ENCODE measurements at regions not wholly inside any gene's neighbourhood (a gene's known extent, or its start where the extent isn't known, plus 50 kb on each side); places are given as distances from the start of the nearest gene placed in this dataset.

DNA sequence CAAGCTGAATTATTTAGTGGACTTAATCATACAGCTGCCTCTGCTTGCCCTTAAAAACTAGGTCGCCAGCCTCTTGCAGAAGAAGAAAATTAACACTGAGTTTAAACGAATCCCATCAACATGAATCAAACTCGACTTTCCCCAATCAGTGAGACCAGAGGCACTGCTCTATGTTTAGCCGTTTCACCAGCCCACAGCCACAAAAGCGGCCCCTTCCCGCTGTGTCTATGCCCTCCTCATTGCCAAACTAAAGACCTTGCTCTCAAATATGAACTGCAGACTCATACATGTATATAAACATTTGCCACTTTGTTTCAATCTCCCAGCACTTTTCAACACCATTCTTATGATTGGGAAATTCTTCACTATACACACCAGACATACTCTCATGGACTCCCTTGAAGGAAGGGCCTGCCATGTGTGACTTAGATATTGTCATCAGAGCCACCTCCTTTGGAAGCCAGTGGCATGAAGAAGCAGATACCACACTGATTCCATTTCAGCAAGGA lies 105.8 kb upstream of the ADGRF1 start:
- Mint-ChIP-seq H3K4me3 (peak overlapping the region; percentile 1), H3K27ac (peak overlapping the region; percentile 36), H3K36me3 (ENCODE audit: low read depth) (peaks cover 7% of the 10 kb centered on the region), H3K4me1 (peaks cover 27% of the 10 kb centered on the region), H3K9me3 (peaks cover 9% of the 10 kb centered on the region), H3K27me3 (ENCODE audit: low read depth, poor library complexity) (peaks cover 3% of the 10 kb centered on the region)
- no peak for DNase-seq
- TF ChIP-seq, protein P1, sequence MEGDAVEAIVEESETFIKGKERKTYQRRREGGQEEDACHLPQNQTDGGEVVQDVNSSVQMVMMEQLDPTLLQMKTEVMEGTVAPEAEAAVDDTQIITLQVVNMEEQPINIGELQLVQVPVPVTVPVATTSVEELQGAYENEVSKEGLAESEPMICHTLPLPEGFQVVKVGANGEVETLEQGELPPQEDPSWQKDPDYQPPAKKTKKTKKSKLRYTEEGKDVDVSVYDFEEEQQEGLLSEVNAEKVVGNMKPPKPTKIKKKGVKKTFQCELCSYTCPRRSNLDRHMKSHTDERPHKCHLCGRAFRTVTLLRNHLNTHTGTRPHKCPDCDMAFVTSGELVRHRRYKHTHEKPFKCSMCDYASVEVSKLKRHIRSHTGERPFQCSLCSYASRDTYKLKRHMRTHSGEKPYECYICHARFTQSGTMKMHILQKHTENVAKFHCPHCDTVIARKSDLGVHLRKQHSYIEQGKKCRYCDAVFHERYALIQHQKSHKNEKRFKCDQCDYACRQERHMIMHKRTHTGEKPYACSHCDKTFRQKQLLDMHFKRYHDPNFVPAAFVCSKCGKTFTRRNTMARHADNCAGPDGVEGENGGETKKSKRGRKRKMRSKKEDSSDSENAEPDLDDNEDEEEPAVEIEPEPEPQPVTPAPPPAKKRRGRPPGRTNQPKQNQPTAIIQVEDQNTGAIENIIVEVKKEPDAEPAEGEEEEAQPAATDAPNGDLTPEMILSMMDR (IDR thresholded peaks at IDR 0.05) = no peak

DNA sequence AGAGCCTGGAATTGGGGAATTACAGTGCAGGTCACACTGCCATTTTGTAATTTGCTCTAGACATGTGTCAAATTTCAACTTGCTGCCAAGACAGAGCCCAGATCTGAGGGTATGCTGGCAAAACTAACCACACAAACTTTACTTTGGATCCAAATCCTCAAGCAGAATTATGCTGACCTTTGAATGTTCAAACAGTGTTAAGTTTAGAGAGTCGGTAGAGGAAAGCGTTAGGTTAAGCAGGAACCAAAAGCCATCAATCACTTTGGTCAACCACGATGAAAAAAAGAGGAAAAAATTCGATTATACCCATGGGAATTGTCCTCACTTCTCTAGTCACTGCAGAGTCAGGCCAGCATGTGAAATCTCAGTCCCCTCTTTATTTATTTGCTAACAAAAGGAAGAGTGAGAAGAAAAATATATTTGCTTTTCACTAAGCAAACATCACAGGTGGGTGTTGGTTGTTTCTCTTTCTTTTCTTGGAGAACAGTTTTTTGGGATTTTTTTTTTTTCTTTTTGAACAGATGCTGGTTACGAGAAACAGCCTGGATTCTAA lies 105.1 kb upstream of the ADGRF1 start:
- H3K9me3 Mint-ChIP-seq = peaks cover 16% of the 10 kb centered on the region
- no peak overlapping the region for H3K27ac Mint-ChIP-seq
- H3K4me1 Mint-ChIP-seq = peaks cover 27% of the 10 kb centered on the region
- no peak overlapping the region for H3K4me3 Mint-ChIP-seq
- peaks cover 3% of the 10 kb centered on the region for H3K27me3 Mint-ChIP-seq (ENCODE audit: low read depth, poor library complexity)
- DNase-seq = no peak
- H3K36me3 Mint-ChIP-seq (ENCODE audit: low read depth) = peaks cover 13% of the 10 kb centered on the region
- TF ChIP-seq, protein P1 (IDR thresholded peaks at IDR 0.05) = no peak

DNA sequence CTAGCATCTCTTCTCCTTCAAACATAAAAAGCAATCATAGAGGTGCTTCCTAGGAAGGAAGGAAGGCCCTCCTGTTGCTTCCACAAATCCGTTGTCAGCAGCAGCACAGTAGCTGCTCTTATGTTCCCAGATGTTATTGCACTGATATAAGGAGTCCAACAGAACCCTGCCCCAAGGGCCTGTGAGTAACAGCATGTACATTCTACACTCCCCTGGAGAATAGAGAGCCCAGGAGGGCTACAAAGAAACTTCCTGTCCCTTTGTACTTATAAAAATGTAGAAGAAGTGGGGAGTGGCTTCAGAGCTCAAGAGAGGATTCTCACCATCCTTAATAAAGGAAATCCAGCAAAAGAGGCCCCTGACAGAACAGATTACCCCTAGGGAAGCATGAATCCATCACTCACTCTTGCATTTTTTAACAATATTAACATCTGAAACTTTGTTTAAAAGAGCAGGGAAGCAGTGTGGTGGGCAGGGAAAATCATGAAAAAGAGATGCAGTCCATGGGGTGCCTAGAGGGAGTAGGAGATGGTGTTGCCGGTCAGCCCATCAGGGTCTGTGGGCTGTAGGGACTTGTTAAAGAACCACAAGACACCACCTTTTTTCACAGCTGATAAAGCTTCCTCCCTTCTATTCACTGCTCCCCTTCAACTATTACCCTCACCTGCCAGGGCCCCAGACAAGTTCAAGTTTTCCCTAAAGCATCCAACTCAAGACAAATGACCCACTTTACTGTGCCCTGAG lies 104.5 kb upstream of the ADGRF1 start:
- H3K36me3 Mint-ChIP-seq (ENCODE audit: low read depth) = peaks cover 13% of the 10 kb centered on the region
- H3K9me3 Mint-ChIP-seq = peaks cover 19% of the 10 kb centered on the region
- TF ChIP-seq, protein P1 (IDR thresholded peaks at IDR 0.05) = no peak
- peaks cover 27% of the 10 kb centered on the region for H3K4me1 Mint-ChIP-seq
- H3K4me3 Mint-ChIP-seq = no peak overlapping the region
- no peak for DNase-seq
- peaks cover 3% of the 10 kb centered on the region for H3K27me3 Mint-ChIP-seq (ENCODE audit: low read depth, poor library complexity)
- no peak overlapping the region for H3K27ac Mint-ChIP-seq

DNA sequence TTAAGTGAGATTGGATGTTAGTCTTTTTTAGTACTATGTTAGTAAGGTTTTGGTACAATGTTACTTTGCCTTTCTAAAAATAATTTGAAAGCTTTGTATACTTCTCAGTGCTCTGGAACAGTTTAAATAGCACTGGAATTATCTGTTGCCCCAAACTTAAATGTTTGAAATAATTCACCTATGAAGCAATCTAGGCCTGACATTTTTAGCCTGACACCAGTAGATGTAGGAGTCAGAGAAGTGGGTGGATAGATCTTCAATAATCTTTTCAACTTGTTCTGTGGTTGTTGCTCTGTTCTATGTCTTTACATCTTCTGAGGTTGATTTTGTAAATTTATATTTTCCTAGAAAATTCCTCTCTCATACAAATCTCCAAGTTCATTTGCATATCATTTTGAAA lies 103.1 kb upstream of the ADGRF1 start:
- Mint-ChIP-seq H3K4me3 (no peak overlapping the region), H3K27me3 (ENCODE audit: low read depth, poor library complexity) (peaks cover 3% of the 10 kb centered on the region), H3K4me1 (peaks cover 27% of the 10 kb centered on the region), H3K27ac (no peak overlapping the region), H3K9me3 (peaks cover 19% of the 10 kb centered on the region), H3K36me3 (ENCODE audit: low read depth) (peaks cover 13% of the 10 kb centered on the region)
- TF ChIP-seq, protein P1 (IDR thresholded peaks at IDR 0.05) = no peak
- DNase-seq = no peak

DNA sequence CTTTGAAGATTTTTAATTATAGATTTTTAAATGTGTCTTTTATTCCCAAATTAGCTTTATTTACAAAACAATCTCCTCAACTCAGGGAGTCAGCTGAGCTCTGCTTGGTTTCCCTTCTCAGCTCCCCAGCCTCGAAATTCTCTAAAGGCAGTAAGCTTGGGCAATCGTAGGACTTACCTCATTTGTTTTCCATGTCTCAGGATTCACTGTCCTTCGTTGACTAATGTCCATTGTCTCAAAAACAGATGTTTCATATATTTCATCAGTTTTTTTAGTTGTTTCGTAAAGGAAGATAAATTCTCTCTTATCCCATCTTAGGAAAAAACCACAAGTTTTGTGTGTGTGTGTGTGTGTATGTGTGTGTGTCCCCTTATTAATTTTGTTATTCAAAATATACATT lies 102.2 kb upstream of the ADGRF1 start:
- Mint-ChIP-seq H3K27ac (no peak overlapping the region), H3K9me3 (peaks cover 19% of the 10 kb centered on the region), H3K4me3 (no peak overlapping the region), H3K36me3 (ENCODE audit: low read depth) (peaks cover 13% of the 10 kb centered on the region), H3K4me1 (peaks cover 27% of the 10 kb centered on the region), H3K27me3 (ENCODE audit: low read depth, poor library complexity) (peaks cover 3% of the 10 kb centered on the region)
- TF ChIP-seq, protein P1 (IDR thresholded peaks at IDR 0.05) = no peak
- DNase-seq = no peak

Data from nephron progenitor cell (in vitro differentiated cells).